GM21529 (cell line): ENCODE measurements at regions not wholly inside any gene's neighbourhood (a gene's known extent, or its start where the extent isn't known, plus 50 kb on each side); places are given as distances from the start of the nearest gene placed in this dataset.

Source experiments
- ATAC-seq: cut with Tn5 transposase; IDR thresholded peaks from one replicate; pipeline ENCODE4 v1.9.1; 2021; ENCODE audit not compliant: unreplicated experiment

DNA sequence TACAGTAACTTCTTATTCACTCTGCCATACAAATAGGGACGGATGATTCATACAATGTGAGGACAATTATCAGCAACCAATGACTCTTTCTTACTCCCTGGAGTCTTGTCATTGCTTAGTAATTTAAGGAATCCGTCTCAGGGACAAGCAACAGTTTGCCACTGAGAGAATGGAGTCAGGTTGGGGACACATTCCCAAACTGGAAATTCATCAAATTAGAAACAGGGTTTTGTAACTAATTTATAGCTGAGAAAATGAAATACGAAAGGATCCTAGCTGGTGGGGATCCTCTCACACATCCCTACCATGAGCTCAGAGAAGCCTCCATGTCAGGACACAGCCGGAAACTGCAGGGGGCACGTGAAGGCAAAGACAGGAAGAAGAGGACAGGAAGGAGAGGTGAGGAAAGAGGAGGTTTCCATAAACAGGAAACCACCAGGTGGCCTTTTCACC, 50.4 kb upstream of the KDR start:
- ATAC-seq = no peak

DNA sequence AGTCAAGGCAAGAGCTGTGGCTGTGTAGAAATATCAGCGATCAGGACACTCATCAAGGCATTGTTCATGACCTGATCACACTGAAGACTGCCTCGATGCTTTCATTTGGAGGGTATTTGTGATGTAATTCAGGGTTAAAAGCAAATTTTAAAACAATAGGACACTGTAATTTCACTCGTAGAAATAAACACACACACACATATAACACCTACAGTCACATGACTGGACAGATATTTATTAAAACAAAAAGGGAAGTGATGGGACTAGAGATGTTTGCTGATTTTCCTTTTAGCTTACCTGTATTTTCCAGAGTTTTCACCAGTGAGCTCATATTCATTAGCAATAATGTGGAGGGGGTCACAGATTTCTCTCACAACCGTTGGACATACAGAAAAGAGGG, 51.1 kb upstream of the KDR start:
- no peak for ATAC-seq

DNA sequence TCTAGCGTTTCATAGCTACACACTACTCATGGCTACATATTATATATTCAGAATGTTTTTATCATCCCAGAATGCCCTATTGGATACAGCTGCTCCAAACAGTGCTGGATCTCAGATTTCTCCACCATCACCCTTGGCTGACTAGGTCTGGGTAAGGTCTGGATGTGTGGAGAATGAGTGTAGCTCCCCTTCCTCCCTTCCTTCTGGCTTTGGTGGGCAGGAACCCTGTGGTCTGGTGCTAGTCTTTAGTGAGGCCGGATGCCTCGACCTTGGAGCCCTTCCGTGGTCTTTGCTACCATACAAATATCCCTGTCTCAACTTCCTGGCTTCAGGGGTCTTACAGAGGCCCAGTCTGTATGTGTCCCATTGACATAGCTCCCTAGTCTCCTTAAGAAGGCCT, 52.1 kb upstream of the KDR start:
- ATAC-seq = no peak

DNA sequence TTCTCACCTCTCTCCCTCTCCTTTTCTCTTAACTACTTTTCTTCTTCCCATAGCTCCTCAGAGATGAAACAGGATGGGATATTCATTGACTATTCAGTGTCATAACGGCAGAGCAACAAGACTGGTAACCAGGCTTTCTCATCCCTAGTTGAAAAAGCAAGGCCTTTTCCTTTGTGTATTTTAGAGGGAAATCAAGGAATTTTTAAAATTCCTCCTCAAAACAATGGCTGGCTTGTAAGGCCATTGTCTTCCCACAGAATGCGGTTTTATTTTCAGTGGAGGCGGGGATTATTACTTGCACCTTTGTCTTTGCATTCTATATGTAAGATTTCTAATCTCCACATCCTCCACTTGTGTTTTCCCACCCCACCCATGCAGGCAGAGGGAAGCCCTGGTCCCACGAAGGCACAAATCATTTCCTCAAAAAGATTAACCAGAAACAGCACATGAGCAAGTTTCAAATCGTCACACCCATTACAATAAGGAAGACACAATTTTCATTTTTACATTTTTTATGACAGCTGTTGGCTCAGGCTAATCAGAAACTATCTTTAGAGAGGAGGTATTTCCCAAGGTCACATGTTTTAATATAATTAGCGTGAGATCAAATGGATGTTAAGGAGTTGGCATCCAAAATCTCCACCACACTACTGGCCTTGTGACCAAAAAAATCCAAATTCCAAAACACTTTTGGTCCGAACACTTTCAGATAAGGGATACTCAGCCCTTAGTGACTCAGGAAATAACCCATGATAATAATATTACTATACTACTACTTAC, 53.0 kb upstream of the KDR start:
- no peak for ATAC-seq

DNA sequence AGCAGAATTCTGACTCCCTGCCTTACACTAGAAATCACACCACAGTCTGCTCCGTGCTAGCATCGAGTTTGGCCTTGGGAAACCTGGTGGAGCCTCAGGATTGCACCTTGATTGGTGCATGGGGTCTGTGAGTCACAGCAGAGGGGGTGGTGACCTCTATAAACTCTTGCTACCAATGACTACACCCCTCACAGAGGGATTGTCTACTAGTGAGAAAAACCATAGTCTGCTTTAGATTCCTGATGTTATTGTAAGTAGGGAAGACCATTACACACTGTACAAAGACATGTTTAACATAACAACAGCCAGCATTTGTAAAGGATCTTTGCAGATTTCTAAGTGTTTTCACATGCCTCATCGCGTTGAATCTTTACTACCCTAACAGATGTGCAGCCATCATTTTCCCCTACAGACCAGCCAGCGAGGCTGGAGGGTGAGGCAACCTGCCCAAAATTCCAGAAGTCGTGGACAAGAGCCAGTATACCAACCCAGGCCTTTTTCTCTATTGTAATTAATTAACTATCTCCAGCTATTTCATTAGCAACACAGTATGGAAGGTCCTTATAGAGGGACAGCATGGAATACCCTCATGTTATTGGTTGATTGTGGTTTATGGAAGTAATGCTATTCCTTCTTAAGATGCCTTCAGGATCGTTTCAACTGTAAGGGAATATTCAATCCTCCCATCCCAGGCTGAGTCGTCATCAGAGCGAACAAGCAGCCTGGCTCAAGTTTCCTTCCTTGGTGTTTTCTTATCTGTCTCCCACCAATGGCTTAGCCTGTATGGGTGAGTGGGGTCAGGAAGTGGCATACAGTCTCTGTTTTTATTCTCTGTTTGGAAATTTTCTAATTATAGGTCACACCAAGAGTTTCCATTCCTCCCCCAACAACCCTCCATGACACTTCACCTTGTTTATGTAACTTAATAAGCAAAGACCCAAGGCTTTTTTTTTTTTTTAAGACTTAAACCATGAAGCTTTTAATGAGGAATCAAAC, 55.9 kb upstream of the KDR start:
- ATAC-seq = no peak

DNA sequence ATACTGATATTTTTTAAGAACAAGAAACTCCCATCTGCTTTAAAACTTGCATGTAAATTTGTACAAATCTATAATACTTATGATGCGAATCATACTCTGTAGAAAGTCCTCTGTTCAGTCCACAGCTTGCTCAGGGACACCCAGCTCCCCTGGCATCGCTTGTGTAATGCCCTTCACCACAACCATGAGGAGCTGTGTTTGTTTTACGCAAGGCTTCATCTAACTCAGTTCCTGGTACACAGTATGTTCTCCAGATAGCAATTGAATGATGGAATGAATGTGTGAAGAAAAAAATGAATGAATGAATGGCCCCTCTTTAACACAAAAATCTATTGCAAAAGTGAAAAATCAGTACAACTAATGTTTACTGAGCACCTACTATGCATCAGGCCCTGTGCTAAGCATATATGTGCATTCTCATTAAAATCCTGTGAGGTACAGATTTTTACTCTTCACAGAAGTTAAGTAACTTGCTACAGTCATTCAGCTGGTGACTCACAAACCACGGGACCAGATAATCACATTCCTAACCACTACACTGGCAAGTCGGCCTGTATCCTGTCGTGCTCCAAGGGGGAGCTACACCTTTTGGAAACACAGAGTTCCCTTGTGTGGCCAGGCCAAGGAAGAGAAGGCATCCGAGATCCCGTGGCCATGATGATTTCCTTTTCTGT, 58.7 kb upstream of the KDR start:
- ATAC-seq = no peak

DNA sequence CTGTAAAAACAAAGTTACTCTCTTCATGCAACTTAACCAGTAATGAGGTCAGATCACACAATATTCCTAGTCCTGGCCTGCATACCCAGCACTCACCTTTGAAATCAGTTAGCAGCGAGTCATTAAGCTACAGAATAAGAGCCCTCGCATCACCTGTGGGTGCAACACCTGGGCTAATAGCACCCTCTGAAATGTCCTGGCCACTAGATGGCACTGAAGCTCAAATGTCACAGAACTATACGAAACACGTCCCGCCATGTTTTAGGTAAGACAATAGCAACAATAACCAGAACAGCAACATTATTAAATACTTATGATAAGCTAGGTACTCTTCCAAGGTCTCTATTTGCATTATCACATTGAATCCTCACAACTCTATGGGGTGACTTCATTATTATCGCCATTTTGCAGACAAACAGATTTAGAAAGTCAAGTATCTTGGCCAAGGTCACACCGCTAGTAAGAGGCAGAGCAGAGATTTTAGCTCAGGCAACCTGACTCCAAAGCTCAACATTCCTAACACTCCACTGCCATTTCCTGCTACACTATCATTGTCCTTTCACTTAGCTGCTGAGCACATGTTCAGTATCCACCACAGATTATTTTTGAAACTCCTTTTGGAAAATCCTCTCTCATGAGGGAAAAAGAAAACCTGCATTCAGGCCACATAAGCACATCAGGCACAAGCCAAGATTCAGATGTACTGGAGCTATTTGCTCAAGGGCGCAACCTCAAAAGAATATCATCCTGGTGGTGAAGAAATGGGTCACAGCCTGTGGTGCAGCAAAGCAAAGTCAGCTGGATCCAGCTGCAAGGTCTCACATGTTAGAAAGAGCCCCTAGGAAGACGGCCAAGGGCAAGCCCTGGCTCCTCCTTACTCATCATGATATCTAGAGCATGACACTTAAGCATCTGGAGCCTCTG, 59.5 kb upstream of the KDR start:
- ATAC-seq = peak; percentile 42

DNA sequence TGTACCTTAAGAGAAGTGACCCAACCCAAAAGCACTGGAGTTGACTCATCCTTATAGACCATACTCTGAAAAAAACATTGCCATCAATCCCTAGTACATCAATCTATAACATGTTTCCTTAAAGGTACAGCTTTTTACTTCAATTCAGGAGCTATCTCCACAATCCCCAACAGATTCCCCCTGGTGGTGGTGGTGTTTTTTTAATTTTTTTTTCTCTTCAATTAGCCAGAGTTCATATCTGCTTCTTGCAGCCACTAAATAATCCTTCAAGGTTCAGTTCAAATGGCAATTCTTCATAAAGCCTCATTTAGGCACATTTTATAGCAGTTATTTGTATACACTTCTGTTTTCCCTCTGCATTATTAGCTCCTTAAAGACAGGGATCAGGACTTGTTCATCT, 60.7 kb upstream of the KDR start:
- no peak for ATAC-seq

DNA sequence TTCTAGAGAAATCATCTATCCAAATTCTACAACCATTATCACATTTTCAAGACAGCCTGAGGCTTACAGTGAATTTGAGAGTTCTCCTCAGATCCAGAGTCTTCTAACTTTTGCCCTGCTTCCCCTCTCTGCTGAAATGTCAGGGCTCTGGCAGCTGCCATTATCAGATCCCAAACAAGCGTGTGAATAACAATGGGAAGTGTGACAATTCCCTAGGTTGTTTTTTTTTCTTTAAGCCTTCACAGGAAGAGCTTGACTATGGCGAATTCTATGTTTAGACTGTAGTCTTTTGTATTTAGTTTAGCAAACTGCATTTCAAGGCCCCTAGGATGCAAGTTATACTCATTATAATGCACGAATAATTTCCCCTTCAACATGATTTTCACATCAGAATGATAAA, 61.3 kb upstream of the KDR start:
- no peak for ATAC-seq

DNA sequence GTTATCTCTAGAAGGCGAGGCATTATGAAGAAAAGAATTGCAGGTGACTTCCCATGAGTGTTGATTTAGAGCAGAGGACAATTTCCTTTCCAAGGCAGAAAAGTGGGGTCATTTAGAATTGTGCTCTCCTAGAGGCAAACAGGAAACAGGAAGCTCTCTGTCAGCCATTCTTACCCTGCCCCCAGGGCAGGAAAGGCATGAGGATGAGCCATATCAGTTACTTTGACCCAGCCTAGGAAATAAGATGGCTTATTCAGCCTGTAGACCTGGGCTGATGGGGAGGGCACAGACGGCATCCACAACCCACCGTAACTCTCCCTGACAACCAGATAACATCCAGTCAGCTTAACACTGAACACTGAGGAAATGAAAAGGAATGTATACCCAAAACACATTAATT, 88.8 kb upstream of the KDR start:
- ATAC-seq = no peak

DNA sequence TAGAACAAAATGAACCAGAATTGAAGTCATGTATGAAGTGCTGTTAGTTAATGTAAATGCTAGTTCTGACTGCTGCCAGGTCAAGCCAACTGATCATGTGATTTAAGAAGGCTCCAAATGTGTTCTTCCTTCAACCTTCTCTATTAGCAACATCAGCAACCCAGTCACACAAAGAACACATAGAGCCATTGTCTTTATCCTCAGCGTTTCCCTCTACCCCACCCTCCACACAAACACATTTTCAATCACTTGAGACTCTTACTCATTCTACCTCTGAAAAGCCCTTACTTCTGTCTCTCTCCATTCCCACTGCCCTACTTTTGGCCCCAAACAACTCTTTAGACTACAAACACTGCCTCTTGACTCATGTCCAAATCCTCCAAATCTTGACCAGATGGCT, 89.7 kb upstream of the KDR start:
- no peak for ATAC-seq

DNA sequence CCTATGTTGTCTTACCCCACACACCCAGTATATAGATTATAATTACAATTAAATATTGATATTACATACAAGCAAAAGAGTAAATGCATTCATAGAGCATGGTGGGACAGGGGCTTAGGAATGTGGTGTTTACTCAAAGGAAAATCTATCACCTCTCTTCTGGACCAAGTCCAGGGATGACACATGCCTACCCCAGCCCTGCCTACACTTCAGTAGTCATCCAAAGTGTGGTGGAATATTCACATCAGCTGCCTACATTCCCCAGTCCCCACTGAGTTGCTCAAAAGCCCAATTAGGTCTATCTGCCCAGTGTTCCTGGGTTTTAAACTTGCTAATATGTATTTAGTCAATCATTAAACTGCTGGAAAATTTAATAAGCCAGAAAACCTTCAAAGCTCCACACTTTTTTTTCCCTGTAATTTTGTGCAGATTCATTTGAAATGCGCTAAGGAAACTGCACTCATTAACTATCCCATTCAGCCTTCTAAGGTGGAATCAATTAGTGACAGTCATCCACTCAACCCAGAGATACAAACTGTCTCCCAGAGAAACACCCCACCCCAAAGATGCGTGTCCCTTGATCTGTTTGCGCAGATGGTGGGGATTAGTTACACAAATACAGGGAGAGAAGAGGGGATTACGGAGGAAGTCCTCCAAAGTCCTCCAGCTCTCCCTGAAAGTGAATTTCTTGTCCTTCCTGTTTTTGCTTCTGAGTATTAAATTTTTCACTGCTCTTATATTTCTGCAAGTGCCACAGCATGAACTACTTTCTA, 91.7 kb upstream of the KDR start:
- ATAC-seq = no peak

DNA sequence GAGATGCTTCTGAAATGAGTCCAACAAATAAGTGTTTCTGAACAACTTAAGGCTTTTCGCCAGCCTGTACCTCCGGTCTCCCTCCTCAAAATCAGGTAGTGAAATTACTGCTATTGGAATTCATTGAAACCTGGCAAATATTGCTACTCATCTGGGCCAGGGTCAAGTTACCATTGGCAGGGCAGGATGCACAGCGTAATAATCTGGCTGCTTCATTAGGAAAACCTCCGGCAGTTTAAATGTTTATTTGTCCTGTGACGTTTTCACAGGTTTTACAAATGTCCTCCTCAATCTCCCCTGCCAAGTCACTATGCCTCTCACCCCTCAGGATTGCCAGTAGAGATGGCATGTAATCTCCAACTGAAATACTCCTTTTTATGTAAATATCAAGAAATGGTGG, 92.6 kb upstream of the KDR start:
- ATAC-seq = no peak

DNA sequence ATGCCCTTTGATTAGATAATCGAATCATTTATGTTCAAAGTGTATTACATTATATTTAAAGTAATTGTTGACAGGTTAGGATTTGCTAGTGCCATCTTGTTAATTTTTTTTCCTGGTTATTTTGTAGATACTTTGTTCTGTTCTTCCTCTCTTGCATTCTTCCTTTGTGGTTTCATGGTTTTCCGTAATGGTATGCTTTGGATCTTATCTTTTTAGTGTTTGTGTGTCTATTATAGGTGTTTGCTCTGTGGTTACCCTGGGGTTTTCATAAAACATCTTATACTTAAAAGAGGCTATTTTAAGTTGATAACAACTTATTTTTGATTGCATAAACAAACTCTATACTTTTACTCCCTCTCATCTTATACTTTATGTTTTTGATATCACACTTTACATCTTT, 108.2 kb upstream of the SRD5A3 start:
- ATAC-seq = no peak

DNA sequence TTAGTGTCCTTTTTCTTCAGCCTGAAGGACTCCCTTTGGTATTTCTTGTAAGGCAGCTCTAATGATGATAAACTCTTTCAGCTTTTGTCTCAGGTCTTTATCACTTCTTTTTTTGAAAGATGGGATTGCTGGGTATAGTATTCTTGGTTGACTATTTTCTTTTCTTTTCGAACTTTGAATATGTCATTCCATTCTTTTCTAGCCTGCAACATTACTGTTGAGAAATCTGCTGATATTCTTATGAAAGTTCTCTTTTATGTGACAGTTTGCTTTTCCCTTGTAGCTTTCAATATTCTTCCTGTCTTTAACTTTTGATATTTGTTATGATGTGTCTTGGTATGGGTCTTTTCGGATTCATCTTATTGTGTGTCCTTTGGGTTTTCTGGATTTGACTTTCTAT, 107.6 kb upstream of the SRD5A3 start:
- no peak for ATAC-seq

DNA sequence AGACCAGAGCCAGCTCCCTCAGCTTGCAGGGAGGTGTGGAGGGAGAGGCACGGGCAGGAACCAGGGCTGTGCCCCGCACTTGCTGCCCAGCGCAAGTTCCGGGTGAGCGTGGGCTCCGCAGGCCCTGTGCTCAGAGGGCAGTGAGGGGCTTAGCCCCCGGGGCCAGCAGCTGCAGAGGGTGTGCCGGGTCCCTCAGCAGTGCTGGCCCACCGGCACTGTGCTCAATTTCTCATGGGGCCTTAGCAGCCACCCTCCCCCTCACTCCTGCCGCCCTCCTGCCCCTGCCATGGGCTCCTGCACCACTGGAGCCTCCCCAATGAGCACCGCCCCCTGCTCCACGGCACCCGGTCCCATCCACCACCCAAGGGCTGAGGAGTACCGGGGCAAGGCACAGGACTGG, 104.6 kb upstream of the SRD5A3 start:
- no peak for ATAC-seq

DNA sequence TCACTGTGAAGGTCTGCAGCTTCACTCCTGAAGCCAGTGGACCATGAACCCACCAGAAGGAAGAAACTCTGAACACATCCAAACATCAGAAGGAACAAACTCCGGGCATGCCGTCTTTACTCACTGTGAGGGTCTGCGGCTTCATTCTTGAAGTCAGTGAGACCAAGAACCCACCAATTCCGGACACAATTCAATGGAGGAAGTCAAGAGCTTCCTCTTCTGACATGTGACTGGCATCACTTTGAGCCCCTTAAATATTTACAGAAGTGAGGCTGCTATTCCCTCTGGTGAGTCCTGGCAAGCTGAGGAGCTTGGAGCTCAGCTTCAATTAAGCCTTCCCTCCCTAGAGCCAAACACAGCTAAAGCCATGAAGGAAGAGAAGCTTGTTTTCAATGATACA, 103.5 kb upstream of the SRD5A3 start:
- no peak for ATAC-seq

DNA sequence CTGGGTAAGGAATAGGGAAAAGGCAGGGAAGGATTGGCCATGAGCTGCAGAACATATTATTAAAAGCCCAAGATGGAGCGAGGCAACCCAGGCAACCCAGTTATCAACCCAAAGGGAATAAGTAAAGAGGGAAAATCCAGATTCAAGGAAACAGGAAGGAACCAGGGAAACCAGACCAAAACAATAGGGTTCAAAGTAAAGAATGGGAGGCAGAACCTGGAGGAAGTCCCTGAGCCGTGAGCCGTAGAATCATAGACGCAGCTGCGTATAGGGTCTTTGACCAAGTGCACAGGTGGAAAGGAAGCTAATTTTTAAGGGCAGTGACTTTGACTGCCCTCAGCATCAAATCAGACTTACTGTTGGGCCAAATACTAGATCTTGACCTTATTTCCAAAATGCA, 98.5 kb upstream of the SRD5A3 start:
- ATAC-seq = no peak

DNA sequence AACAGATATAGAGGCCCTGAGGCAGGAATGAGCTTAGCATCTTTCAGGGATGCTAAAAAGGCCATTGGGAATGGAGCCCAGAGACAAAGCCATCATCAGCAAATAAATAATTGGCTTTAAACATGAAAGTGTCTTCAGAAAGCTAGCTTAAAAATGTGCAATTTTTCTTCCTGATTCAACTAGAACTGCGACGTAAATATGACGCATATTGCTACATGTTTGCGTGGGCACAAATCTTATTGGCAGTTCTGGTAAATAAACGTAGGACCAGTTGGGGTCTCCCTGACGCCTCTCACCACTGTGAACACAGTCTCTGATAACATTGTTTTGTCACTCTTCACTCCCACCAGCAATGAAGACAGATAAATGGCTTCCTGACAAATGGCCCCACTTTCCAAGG, 97.3 kb upstream of the SRD5A3 start:
- no peak for ATAC-seq

DNA sequence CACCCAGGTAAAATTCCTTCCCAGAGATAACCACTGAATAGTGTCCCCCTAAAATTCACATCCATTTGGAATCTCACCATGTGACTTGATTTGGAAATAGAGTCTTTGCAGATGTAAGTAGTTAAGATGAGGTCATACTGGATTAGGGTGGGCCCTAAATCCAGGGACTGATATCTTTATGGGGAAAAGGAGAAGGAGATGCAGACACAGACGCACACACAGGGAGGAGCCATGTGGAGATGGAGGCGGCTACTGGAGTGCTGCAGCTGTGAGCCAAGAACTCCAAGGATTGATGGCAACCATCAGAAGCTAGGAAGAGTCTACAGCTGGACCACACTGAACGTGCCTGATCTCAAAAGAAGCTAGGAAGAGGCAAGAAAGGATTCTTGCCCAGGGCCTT, 96.6 kb upstream of the SRD5A3 start:
- no peak for ATAC-seq
